ENCODE measurements at regions not wholly inside any gene's neighbourhood (a gene's known extent, or its start where the extent isn't known, plus 50 kb on each side); places are given as distances from the start of the nearest gene placed in this dataset.

GRCh38 chr2:18503376-18504228, 56.9 kb downstream of the RDH14 start:
- DNase-seq, result no peak

DNA sequence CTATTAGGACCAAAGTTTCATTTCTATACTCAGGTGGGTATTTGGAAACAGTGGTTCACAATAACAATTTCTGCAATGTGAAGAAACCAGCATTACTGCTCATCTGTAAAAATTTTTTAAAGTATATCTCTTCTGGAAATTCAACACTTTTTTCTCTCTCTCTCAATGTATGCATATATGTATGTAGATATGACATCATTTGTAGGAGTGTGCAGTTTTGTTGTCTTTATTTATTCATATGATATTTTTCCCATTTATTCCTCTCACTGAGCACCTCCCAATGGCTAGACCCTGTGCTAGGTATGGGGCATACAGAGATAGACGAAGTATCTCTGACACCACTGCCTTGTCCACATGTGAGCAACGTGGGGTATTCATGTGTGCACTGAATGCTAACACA, 58.3 kb downstream of the RDH14 start:
- DNase-seq, result no peak

GRCh38 chr2:18501729-18502128, 58.7 kb downstream of the RDH14 start:
- DNase-seq, result no peak

DNA sequence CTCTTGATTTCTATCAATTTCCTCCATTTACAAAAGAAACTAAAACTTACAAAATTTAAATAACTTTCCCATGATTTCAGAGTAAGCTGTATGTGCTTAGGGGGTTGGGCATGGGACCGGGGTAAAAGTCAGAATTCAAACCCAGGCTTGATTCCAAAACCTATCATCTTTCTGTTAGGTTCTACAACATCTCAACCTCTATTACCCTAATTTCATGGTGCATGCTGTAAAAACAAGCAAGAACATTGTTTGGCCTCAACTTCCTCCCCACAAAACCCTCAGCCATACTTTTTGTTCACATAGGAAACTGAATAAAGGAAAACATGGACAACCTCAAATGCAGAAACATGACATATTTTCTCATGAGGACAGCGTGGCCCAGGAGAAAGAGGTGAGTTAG, 59.3 kb downstream of the RDH14 start:
- no peak for DNase-seq

GRCh38 chr2:18500333-18500732, 60.1 kb downstream of the RDH14 start:
- no peak for DNase-seq

GRCh38 chr2:18498531-18498930, 61.9 kb downstream of the RDH14 start:
- no peak for DNase-seq

GRCh38 chr2:18496516-18496915, 63.9 kb downstream of the RDH14 start:
- no peak for DNase-seq

DNA sequence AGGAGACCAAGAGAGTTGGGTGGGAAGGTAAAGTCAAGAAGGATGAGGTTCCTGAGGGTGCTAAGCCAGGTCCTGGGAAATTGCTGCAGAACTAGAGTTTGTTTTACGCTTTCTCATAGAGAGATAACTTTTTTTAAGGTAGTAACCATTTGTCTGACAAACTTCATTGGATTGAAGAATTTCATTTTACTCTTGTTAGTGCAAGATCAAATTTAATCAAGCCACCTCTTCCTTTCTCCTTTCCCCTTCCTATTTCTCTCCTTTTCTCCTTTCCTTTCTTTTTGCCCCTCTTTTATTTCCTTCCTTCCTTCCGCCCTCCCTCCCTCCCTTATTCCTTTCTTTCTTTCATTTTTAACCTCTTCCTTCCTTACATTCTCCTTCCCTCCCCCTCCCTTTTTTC, 65.4 kb downstream of the RDH14 start:
- DNase-seq, result no peak

DNA sequence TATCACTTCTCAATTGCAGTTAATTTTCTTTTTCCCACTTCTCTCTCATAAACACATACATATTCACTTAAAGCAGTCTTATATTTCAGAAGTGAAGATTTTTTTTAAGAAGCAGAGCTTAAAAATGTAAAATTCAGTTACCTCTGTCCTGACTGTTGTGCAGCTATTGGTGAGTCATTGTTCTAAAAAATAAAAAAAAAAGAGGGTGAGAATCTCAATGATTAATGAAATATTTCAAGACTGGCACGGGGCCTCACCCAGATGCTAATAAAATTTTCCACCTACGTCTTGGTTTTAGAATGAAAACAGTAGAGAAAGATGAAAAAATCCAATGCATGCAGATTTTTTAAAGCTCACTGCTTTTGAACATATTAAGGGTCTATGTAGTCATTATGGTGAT, 67.7 kb downstream of the RDH14 start:
- no peak for DNase-seq

DNA sequence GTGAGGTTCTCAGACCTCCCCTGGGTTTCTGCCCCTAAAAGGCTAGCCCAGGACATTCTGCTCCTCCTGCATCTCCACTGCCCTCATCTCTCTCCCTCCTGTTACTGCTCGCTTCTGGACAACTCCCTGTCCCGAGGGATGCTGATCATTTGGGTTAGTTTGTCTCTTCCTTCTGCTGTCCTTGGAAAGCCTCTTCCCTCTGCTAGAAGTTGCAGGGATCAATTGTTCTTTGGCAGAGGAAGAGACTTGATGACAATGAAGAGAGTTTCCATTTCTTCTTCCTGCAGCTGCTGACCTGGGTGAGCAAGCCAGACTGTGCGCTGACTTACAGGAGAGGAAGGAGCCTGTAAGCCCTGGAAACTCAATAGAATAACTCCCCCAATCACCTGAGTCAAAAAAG, 68.9 kb downstream of the RDH14 start:
- DNase-seq, result no peak

GRCh38 chr2:18490901-18491300, 69.6 kb downstream of the RDH14 start:
- no peak for DNase-seq

GRCh38 chr2:18487106-18487913, 73.1 kb downstream of the RDH14 start:
- DNase-seq, result no peak

GRCh38 chr2:18484625-18485024, 75.8 kb downstream of the RDH14 start:
- DNase-seq, result no peak

DNA sequence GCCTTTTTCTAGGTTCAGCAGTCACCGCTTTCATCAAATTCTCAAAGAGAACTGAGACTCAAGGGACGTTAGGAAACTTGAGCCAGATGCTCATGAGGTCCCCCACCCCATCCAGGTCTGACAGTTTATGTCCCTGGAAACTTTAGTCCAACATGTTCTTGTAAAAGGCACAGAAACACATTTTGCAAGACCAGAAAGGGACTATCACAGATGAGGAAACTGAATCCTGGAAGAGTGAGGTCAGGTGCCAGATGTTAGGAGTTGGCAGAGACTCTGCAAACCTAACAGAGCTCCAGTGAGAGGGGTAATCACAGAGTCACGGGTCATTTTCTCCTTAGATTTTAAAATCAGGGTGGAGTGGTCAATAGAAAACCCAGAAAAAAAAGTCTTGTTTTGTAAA, 76.6 kb downstream of the RDH14 start:
- no peak for DNase-seq

GRCh38 chr2:18482666-18483065, 77.8 kb downstream of the RDH14 start:
- DNase-seq, result no peak

DNA sequence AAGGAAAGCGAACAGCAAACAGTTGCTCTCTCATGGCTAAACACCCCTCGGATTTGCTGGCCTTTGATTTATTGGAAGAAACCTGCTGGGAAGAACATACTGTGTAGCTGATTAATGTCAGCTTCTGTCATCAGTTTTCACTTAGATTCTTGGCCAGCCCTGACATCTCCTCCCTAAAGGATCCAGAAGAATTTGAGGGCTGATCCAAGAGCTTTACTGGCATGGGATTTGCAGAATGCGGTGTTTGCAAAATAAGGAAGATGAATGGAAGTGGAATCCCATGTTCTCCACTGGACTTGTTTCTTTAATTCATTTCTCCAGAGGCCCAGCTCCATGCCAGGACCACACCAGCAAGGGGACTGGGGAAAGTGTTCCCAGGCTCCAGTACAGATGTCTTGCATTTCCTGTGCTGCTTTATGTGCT, 80.5 kb downstream of the RDH14 start:
- no peak for DNase-seq

DNA sequence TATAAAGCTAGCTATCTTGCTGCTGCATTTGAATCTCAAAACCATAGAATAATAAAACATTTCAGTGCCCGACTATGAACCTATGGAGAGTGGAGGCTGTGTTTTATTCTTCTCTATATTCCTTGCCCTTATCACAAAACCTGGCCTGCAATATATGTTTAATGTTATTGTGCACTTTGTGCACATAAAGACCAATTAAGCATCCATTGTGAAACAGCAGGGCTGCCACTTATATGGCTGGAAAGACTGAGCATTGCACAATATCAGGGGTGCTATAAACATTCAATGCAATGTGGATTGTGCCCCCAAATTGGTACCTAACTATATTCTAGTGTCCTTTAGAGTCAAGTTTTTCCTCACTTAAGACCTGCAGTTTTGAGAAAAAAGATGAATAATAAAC, 83.2 kb downstream of the RDH14 start:
- DNase-seq, result no peak

DNA sequence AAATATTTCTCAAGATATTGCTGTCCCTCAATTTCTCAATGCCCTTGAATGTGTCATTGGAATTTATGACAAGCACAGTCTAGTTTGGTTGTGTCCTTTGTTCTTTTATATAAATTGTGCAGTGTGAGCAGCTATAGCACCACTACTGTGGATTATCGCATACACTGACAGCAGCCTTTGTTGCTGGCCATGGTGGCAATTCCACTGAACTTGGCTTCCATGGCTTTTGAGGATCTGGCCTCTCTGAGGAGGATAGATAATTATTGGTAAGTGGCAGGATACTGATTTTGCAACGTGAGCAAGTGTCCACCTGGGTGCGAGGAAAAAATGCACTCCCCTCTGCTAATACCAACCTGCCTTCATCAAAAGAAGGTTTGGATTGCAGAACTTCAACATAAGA, 84.0 kb downstream of the RDH14 start:
- no peak for DNase-seq

DNA sequence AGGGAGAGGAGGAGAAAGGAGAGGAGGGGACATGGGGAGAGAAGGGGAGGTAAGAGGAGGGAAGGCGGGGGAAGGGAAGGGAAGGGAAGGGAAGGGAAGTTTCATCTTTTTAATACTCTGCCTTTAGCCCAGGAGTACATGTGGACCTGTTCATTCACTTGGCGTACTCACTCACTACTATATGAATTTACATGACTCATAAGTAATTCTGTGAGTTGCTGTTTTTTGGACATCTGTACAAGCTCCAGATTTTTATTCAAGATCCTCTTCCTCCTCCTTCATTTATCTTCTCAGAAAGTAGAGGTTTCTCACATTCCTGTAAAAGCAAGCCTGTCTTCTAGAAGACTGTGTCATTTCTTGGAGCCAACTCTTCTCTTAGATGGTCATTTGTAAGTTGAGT, 84.6 kb downstream of the RDH14 start:
- DNase-seq, result no peak

- DNase-seq, result no peak
Observed at GRCh38 chr2:18474700-18475099, 85.8 kb downstream of the RDH14 start.

- no peak for DNase-seq
Observed at GRCh38 chr2:18473241-18474181, 86.9 kb downstream of the RDH14 start.

GRCh38 chr2:18467749-18468360, 92.6 kb downstream of the RDH14 start:
- DNase-seq, result no peak

DNA sequence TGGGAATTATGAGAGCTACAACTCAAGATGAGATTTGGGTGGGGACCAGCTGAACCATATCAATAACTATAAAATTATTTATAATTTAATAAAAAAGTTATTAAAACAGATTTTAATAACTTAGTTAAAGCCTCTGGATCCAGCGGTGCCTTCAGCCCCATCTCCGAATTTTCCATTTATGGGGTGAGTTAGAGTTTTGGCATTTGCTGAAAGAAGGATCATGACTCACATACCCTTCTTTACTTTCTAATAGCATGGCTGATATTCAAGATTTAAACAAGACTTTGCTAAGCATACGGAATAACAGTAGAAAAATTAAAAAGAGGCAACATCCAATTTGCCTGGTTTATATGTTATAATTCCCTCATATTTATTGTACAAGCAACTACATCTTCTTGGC, 94.5 kb downstream of the RDH14 start:
- DNase-seq, result no peak
